ENCODE measurements at regions not wholly inside any gene's neighbourhood (a gene's known extent, or its start where the extent isn't known, plus 50 kb on each side); places are given as distances from the start of the nearest gene placed in this dataset.

DNA sequence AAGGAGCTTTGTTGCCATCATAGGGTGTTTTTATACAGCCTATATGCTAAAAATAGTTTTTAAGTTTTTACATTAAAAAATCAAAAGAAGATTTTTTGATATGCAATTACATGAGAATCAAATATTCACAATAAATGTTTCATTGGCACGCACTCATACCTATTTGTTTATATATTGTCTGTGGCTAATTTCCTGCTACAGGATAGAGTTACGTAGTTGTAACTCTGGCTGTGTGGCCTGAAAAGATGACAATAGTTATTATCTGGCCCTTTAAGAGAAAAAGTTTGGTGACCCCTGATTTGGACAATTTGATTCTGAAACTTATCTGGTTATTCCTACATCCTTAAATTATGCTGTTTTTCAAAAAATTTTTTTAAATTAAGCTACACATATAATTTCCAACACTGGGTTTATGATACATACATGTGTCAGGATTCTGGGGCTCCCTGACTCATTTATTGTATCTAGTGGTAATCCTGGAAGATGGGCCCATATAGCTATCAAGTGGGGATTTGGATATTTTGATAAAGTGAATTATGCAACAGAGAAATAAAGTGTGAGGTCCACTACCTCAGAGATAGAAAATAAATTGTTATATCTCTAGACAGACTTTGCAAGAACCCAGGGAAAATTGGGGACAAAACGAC is 370.2 kb upstream of the LYPLAL1 start:
- FAIRE-seq (no peak), DNase-seq (ENCODE audit: insufficient read length, low spot score) (no peak)

DNA sequence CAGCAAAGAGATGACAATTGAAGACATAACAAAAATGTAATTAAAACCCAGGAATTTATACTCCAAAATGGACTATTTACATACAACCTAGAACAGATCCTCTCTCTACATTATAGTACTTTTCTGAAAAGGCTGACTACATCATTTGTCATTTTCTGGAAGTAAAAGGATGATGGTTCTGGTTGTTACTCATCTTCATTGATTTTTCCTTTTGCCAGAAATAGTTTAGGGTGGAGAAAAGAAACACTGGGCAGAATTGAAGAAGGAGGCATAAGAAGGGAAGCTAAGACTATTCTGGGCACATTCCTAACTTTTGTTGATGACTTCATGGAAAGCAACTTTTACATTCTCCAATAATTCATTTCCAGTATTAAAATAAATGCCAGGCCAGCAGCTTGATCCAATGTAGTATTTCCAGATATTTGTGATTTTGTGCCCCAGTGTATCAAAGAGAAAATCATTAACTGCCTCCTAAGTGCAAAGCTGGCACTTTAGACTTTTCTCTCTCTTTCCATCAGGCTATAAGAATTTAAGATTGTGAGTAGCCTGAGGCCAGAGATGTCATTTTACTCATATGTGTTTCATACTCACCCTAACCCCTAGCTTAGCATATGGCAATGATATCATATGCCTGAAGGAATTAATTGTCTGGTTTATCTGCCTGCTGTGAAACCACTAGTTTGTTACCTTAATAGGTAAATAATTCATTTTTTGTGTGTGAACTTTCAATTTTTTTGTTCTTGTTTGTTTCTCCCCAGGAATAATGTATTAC is 369.5 kb upstream of the LYPLAL1 start:
- DNase-seq (ENCODE audit: insufficient read length, low spot score) (no peak), FAIRE-seq (no peak)

DNA sequence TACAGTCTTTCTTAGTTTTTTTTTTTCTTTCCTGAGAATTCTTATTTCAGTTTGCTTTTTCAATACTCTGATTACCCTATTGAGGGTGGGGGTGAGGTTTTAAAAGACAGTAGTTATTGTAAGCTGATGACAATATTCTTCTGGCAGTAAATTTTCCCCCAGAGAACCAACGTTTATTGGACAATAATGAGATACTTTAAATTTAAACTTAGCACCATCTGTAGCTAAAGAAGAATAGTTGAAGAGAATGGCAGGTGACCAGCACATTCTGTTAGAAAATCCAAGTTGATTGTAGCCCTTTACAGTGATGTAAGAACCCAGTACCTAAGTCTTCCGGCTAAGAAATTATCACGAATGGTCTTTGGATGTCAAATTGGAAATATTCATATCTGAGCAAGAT is 364.6 kb upstream of the LYPLAL1 start:
- FAIRE-seq (no peak), DNase-seq (ENCODE audit: insufficient read length, low spot score) (no peak)

DNA sequence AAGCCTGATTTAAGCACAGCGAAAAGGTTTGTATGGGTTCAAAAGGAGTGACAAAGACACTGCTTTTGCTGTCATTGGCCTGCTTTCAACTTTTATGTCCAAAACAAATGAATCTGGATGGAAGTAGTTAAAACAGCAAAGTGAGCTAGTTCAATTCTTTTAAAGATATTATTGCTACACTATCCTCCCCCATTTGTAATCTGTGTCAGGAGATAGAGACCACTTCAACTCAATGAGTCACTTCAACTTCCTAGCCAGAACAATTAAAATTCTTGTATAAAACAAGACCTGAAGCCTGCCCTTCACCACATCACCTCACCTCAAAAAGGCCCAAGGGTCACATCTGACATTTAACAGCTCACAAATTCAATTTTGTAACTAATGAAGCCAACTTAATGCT is 364.1 kb upstream of the LYPLAL1 start:
- FAIRE-seq: no peak
- DNase-seq (ENCODE audit: insufficient read length, low spot score): no peak

DNA sequence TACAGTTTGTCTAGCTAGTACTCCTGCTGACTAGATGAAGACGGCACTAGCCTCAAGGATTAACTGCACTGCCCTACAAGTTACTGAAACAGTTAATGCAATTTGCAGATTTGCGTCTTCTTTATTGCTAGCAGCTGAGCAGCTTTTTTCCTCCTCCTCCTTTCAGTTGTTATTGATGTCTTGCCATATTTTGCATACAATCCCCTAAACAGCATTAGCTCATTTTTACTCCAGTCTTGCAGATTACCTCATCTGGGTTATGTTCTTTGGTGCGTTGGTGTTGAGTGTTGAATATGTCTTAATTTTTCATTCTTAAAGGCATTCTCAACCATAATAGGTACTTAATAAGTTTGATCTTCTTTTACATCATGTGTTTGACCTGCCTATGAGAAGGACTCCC is 363.4 kb upstream of the LYPLAL1 start:
- no peak for DNase-seq (ENCODE audit: insufficient read length, low spot score)
- no peak for FAIRE-seq

DNA sequence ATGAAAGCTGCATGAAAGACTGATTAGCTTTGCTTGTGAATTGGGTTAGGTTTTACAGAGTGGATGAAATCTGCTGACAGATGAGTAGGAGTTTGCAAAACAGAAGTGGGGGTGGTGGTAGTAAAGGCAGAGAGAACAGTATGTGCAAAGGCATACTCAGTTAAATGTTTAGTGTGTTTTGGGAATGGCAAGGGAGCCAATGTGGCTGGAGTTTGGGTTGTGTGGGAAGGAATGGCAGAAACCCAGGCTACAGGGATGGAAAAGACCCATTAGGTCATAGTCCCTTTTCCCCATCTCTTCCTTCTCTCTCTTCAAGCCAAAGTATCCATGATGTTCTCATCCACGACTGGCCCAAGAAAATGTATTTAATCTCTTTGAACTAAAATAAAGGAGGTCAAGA is 362.2 kb upstream of the LYPLAL1 start:
- DNase-seq (ENCODE audit: insufficient read length, low spot score) (no peak), FAIRE-seq (no peak)

DNA sequence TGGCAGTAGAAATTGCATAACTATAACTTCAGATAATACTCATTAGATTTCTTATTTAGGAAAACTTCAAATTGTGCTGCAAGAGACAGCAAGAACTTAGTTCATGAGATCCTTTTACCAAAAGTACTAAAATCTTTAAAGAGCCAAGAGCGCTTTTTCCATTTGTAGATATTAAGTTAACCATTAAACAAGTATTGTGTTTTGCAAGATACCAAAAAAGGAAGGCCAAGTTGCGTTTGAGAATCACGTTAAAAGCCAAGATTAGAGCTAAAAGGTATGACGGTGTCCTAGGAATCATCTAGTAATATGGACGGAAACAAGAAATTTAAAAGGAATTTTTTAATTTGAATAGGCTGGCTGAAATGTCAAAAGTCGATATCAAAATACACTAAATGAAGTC is 361.3 kb upstream of the LYPLAL1 start:
- no peak for FAIRE-seq
- DNase-seq (ENCODE audit: insufficient read length, low spot score): no peak

DNA sequence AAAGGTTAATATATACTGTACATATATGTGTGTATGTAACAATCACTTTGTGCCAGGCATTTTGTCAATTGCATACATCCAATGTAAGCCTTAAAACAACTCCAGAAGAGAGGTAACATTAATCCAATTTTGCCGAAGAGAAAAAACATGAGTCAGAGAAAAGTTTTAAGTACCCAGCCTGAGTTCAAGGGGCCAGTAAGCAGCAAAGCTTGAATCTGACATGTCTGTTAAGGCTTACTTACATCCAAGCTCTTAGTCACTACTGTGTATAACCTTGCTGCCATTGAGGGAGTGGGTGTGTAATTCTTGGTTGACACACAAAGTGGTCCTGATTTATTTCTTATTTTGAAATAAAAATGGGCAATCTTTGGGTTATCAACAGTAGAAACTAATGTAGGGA is 360.4 kb upstream of the LYPLAL1 start:
- FAIRE-seq: no peak
- DNase-seq (ENCODE audit: insufficient read length, low spot score): no peak

DNA sequence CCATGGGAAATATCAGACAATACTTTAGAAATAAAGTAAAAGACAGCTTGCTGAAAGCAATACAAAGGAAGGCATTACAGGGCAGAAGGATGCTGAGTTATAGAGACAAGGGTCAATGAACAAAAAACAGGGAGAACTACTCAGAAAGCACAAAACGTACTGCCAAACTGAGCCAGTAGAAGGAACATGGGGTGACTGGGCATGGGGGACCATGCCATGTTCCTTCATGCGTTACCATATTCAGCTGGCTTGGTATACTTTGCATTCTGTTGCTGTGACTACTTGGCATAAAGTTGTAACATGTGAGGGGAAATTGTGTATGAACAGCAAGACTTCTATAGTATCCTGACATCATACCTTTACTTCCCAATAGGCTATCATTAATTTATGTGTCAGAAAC is 358.6 kb upstream of the LYPLAL1 start:
- FAIRE-seq: no peak
- DNase-seq (ENCODE audit: insufficient read length, low spot score): no peak

DNA sequence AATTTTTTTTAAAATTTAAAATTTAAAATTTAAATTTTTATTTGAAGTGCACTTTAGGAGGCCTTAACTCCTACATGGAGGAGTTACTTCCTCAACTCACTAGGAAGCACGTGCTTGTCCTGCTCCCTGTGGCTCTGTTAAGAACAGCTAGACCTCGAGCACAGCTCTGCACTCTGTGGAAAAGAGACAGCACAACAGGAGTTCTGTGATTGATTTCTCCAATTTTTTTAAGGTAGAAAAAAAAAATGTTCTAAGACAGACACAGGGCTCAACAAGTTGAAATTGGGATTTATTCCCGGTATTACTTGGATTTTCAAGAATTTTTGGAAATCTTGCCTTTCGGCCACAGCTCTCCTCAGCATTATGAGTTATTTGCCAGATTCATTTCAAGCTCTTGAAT is 356.6 kb upstream of the LYPLAL1 start:
- FAIRE-seq: no peak
- no peak for DNase-seq (ENCODE audit: insufficient read length, low spot score)

DNA sequence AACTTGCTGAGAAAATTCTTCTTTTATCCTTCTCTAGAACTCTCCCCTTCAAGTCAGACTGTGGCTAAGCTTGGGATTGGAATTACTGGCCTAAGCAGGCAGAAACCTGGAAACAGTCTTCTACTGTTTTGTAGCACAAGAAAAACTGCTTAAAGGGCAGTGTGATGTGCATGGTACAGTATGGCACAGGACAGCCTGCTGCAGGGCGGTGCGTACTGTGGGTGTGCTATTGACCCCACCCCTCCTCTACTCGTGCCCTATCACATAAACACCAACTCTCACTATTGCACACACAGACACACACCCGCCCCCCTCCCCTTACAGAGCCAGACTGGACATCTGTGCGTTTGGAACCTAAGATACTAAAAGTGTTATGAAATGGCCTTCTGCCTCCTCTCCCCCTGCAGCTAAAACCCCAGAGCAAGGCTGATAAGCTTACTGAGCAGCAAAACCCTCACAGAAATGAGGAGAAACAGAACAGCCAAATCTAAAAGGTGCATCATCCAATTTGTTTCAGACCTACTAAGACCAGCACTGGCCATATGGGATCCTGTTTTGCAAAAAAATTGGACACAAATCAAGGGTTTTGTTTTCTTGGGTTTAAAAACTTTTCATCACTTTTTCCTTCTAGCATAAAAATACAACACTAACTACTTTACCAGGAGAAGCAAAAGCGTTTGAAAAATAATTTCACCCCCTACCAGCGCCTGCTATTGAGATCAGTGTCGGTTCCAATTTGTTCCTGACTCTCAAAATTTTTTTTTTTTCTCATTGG is 355.8 kb upstream of the LYPLAL1 start:
- DNase-seq (ENCODE audit: insufficient read length, low spot score): no peak
- FAIRE-seq: no peak

DNA sequence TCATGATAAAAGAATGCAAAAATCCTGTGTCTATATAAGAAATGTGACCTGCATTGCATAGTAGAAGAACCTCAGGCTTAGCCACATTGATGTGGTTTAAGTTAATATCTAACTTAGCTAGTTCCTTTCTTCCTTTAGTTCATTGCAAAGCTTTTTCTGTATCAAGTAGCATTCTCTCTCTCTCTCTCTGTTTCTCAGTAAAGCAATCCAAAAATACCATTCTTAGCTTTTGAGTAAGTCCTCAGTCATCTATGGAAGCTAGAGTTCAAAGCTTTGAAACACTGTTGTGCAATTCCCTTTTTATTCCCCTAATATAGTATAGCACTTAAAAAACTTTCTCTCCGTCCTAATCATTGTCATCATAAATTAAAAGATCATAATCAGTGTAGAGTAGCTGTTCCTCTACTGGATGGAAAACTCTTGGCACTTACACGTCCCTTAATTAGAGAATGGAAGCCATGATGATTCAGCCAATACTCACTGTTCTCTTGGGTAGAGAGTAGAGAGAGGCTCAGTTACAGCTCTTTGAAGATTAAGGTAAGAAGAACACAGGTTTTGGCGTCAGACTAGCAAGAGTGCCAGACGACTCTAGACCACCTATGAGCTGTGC is 350.3 kb upstream of the LYPLAL1 start:
- DNase-seq (ENCODE audit: insufficient read length, low spot score) (no peak), FAIRE-seq (no peak)

DNA sequence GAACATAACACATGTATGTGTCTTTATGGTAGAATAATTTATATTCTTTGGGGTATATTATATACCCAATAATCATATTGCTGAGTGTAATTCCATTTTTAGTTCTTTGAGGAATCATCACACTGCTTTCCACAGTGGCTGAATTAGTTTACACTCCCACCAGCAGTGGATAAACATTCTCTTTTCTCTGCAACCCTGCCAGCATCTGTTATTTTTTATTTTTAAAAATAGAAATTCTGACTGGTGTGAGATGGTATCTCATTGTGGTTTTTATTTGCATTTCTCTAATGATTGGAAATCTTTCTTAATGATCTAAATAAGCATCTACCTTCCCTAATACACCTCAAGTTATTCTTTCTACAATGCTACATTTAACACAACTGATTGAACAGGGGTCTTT is 346.2 kb upstream of the LYPLAL1 start:
- FAIRE-seq (no peak), DNase-seq (ENCODE audit: insufficient read length, low spot score) (no peak)

DNA sequence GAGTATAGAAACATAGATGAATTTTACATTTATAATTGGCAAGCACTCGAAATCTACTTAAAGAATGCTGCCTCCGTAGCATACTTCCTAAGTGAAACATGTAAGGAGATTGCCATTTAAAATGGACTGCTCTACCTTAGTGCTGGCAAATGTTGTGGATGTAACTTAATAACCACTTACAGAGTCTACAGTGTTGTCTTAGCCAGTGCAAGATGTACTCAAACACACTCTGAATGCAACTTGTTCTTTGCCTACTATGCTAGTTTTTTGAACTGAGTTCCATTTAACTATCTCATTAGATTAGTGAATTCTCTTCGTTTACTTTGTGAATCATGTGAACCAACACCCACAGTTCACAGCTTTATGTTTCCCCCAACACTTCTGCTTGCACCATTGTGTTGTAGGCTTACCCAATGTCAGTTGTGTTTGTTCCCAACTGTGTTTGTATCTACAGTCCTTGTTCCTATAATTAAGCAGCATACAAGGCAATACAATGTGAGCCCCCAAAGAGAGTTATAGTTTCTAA is 345.5 kb upstream of the LYPLAL1 start:
- FAIRE-seq (no peak), DNase-seq (ENCODE audit: insufficient read length, low spot score) (no peak)

DNA sequence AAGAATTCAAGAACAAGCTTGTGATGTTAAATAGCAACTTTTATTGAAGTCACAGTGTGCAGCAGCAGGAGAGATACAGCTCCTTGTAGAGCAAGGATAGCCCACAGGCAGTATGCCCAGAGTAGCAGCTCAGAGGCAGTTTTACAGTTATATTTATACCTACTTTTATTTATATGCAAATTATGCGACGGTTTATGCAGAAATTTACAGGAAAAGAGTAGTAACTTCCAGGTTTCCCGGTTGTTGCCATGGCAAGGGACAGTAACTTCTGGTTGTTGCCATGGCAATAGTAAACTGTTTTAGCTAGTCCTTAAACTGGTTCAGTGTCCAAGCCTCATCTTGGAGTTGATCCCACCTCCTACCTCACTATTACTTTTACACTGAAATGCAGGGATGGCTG is 344.6 kb upstream of the LYPLAL1 start:
- FAIRE-seq: no peak
- no peak for DNase-seq (ENCODE audit: insufficient read length, low spot score)

DNA sequence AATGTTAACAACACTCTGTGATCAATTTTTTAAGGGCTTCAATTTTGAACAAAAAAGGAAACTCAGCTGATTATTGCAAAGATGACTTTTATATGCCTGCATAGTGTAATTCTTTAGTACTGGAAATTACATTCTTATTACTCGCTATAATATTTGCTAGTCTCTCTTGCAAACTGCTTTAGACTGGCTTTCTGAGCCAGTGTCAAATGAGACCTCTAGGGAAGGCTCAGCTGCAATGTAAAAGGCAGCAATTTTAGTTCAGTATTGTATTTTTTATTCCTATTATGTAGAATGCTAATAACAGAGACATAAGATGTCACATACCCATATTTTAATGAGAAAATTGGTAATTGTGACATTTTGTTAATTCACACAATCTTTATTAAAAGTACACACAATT is 338.1 kb upstream of the LYPLAL1 start:
- DNase-seq (ENCODE audit: insufficient read length, low spot score) (no peak), FAIRE-seq (no peak)

DNA sequence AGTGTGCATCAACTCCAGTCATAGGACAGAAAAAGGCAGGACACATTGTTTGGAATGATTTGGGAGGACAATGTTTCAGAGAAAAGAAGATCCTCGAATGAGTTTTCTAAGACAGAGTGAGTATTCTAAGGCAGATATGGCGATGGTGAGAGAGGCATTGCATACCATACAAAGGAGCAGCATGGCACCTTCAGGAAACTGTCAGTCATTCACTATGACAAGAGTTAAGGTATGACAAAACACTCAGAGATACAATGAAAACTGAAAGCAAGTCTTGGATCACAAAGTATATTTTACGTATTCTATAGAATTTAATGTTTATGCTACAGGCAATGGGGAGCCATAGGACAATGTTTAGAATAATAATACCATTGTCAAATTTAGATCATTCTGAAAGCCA is 337.4 kb upstream of the LYPLAL1 start:
- DNase-seq (ENCODE audit: insufficient read length, low spot score) (no peak), FAIRE-seq (no peak)

DNA sequence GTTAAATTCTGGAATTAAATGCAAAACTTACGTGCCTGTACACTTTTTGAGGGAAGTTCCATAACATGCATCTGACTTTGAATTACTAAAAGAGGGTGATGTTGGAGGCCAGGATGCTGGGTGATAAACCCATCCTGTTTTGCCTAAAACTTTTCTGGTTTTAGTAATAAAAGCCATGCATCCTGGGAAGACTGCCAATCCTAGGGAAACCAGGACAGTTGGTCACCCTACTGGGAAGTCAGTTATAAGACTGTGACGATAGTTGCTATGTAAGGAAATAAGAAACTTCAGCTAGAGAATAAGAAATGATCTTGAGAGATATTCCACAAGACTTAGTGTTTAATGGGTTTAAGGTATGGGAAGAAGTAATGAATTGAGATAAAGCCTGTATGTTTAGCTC is 336.6 kb upstream of the LYPLAL1 start:
- DNase-seq (ENCODE audit: insufficient read length, low spot score) (no peak), FAIRE-seq (no peak)

DNA sequence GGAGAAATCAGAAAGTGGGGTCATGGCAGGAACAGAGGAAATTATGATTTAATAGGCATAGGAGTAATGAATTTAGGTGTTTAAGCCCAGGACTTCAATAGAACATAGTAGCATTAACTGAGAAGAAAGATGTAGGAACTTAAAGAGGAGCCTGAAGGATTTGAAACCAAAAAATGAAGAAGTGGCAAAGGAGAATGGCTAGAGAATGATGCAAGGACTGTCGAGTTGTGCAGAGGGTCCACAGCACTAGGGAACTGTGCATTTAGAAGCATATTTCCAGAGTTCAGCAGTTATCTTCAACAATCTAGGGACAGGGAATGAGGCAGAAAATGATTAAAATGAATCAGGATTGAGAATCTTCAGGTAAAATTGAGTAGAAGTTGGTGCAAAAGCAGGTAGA is 328.1 kb upstream of the LYPLAL1 start:
- DNase-seq (ENCODE audit: insufficient read length, low spot score): no peak
- no peak for FAIRE-seq

DNA sequence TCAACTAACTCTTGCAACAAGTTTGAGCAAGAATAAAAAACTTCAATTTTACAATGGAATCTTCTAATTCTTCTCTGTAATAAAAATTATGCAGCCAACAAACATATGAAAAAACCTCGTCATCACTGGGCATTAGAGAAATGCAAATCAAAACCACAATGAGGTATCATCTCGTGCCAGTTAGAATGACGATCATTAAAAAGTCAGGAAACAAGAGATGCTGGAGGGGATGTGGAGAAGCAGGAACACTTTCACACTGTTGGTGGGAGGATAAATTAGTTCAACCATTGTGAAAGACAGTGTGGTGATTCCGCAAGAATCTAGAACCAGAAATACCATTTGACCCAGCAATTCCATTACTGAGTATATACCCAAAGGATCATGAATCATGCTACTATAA is 327.5 kb upstream of the LYPLAL1 start:
- no peak for FAIRE-seq

DNA sequence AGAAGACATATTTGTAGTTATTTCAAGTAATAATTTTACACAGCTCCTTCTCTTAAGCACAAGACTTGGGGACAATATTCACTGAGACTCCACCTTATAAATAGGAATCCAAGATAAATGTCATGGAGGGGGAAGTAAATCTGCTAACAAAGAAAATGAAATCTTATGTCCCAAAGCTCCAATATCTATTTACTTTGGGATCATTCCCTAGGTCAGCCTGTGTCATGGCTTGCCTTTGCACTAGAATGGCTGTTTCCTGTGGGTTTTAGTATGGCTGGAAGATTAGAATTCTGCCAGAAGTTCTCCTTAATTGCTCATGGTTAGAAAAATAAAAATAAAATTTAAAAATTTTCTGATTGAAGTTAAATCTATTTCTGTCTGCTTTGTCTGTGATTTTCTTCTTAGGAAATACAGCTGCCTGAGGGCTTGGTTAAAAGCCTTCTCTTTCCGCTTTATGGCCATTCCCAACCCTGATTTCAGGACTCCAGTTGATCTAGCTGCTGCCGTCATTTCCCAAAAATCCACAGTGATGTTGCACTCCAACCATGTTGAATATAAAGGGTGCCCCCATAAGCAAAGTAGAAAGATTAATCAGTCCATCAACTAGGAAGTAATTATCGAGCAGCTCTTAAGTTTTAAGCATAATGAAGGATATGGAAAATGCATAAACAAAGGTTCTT is 326.4 kb upstream of the LYPLAL1 start:
- DNase-seq (ENCODE audit: insufficient read length, low spot score): no peak
- no peak for FAIRE-seq

More for the DNA sequence above, 327.5 kb upstream of the LYPLAL1 start:
- DNase-seq (ENCODE audit: insufficient read length, low spot score): no peak

All from HTR-8/SVneo (cell line).